Peyer's patch (tissue), 4 donors: ENCODE measurements at regions not wholly inside any gene's neighbourhood (a gene's known extent, or its start where the extent isn't known, plus 50 kb on each side); places are given as distances from the start of the nearest gene placed in this dataset.

Source experiments
- DNase-seq, 3 donors: peaks; one replicate each; pipeline ENCODE4 v3.0.0-alpha.2; 2017 to 2019
- H3K27ac ChIP-seq, 4 donors: fragments of 200-600 bp; sonication (generic); one replicate each; pipeline ENCODE4 v1.5.1; 2016 to 2019
- H3K27me3 ChIP-seq, 2 donors: fragments of 200-600 bp; sonication (generic); one replicate each; pipeline ENCODE4 v1.5.1; 2019
- H3K36me3 ChIP-seq, 3 donors: fragments of 200-600 bp; sonication (generic); one replicate each; pipeline ENCODE4 v1.5.1; 2016 to 2019
- H3K4me1 ChIP-seq, 4 donors: fragments of 200-600 bp; sonication (generic); one replicate each; pipeline ENCODE4 v1.5.1; 2016 to 2019
- H3K4me3 ChIP-seq, 4 donors: fragments of 200-600 bp; sonication (generic); 1 replicate in 3 of 4; 2 replicates in 1 of 4; pipeline ENCODE4 v1.5.1; 2016 to 2019; ENCODE audit warnings: mild to moderate bottlenecking in 1 of 4
- H3K9me3 ChIP-seq, 4 donors: fragments of 200-600 bp; sonication (generic); one replicate each; pipeline ENCODE4 v1.5.1; 2016 to 2019; ENCODE audit warnings: mild to moderate bottlenecking in 1 of 4
- POLR2A ChIP-seq, 2 donors: fragments of 450-650 bp; IDR thresholded peaks; one replicate each; pipeline ENCODE4 v1.5.1; 2017; ENCODE audit warnings: antibody characterized with exemption in 2 of 2, mild to moderate bottlenecking in 2 of 2, moderate library complexity in 2 of 2
- TF ChIP-seq, protein P1 (sequence below), 6 experiments: fragments of 450-650 bp in 4 of 6; fragments of 200-600 bp in 2 of 6; sonication (generic) in 1 of 6; IDR thresholded peaks; one replicate each; pipeline ENCODE4 v1.5.1; 2017 to 2019; ENCODE audit warnings: antibody characterized with exemption in 6 of 6, mild to moderate bottlenecking in 3 of 6, moderate library complexity in 1 of 6

DNA sequence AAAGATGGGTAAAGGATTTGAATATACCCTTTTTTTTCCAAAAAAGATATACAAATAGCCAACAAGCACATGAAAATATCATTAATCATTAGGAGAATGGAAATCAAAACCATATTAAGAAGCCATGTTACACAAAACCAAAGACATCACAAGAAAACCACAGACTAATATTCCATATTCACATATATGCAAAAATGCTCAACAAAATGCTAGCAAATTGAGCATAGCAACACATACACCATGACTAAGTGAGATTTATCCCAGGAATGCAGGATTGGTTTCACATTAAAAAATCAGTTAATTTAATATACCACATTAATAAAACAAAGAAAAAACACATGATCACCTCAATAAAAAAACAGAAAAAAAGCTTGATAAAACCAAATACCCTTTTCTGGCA, 84.7 kb upstream of the LMNTD1 start:
- TF ChIP-seq, protein P1, sequence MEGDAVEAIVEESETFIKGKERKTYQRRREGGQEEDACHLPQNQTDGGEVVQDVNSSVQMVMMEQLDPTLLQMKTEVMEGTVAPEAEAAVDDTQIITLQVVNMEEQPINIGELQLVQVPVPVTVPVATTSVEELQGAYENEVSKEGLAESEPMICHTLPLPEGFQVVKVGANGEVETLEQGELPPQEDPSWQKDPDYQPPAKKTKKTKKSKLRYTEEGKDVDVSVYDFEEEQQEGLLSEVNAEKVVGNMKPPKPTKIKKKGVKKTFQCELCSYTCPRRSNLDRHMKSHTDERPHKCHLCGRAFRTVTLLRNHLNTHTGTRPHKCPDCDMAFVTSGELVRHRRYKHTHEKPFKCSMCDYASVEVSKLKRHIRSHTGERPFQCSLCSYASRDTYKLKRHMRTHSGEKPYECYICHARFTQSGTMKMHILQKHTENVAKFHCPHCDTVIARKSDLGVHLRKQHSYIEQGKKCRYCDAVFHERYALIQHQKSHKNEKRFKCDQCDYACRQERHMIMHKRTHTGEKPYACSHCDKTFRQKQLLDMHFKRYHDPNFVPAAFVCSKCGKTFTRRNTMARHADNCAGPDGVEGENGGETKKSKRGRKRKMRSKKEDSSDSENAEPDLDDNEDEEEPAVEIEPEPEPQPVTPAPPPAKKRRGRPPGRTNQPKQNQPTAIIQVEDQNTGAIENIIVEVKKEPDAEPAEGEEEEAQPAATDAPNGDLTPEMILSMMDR (IDR thresholded peaks at IDR 0.05): no peak
- TF ChIP-seq POLR2A (IDR thresholded peaks at IDR 0.05): no peak
- no peaks in the 10 kb centered on the region for H3K9me3 ChIP-seq
- no peaks in the 10 kb centered on the region for H3K36me3 ChIP-seq
- H3K4me3 ChIP-seq: no peak overlapping the region
- H3K27me3 ChIP-seq: no peaks in the 10 kb centered on the region
- DNase-seq: no peak
- no peak overlapping the region for H3K27ac ChIP-seq
- H3K4me1 ChIP-seq: no peaks in the 10 kb centered on the region

DNA sequence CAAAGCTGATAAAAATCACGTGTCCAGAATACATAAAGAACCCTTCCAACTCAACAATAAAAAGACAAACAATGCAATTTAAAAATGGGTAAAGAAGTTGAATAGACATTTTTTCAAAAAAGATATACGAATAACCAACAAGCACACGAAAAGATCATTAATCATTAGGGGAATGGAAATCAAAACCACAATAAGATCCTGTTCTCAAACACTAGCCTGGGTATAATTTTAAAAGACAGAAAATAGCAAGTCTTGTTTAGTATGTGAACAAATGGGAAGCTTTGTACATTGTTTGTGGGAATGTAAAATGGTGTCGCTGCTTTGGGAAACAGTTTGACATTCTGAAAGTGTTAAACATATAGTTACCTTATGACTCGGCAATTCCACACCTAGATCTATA, 86.3 kb upstream of the LMNTD1 start:
- no peaks in the 10 kb centered on the region for H3K27me3 ChIP-seq
- TF ChIP-seq, protein P1 (IDR thresholded peaks at IDR 0.05): no peak
- TF ChIP-seq POLR2A (IDR thresholded peaks at IDR 0.05): no peak
- no peaks in the 10 kb centered on the region for H3K36me3 ChIP-seq
- H3K9me3 ChIP-seq: no peaks in the 10 kb centered on the region
- H3K4me1 ChIP-seq: no peaks in the 10 kb centered on the region
- H3K27ac ChIP-seq: no peak overlapping the region
- no peak overlapping the region for H3K4me3 ChIP-seq
- DNase-seq: no peak

DNA sequence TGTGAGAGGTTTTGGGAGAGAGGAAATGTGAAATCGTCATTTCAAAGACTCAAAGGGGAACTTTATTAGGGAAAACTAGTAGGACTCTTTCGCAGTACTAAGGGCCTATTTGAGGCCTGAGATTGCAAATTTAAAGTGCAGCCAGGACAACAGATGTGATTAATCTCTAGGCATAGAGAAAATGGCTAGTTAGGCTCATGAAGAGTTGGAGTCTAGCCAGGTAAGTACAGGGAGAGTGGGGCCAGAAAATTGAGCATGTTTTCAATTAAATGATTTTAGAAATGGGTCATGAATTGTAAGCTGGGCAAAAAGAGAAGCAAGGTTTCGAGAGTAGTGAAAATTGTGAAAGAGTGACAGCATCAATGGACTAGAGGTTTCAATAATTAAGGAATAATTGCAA, 91.9 kb upstream of the LMNTD1 start:
- no peaks in the 10 kb centered on the region for H3K27me3 ChIP-seq
- TF ChIP-seq POLR2A (IDR thresholded peaks at IDR 0.05): no peak
- TF ChIP-seq, protein P1 (IDR thresholded peaks at IDR 0.05): no peak
- H3K9me3 ChIP-seq: no peaks in the 10 kb centered on the region
- DNase-seq: no peak
- H3K27ac ChIP-seq: no peak overlapping the region
- no peaks in the 10 kb centered on the region for H3K36me3 ChIP-seq
- no peaks in the 10 kb centered on the region for H3K4me1 ChIP-seq
- no peak overlapping the region for H3K4me3 ChIP-seq

DNA sequence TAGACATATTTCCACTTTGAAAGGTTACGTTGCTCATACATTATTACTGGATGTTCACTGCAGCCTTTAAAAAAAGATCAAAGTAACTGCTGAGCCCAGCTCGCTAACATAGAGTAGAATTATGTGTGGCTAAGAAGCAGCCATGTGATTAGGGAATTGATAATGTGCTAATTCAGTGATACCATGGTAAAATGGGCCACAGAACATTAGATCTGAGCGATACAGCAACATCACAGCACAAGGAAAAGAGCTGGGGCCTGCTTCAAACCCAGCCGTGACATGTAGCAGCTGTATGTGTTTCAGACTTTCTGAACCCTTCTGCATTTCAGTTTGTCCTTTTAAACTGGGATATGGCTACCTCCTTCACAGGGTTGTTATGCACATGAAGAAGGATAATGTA, 92.3 kb upstream of the LMNTD1 start:
- no peak for TF ChIP-seq POLR2A (IDR thresholded peaks at IDR 0.05)
- TF ChIP-seq, protein P1 (IDR thresholded peaks at IDR 0.05): no peak
- H3K4me1 ChIP-seq: no peaks in the 10 kb centered on the region
- H3K27ac ChIP-seq: no peak overlapping the region
- H3K4me3 ChIP-seq: no peak overlapping the region
- H3K27me3 ChIP-seq: no peaks in the 10 kb centered on the region
- no peaks in the 10 kb centered on the region for H3K36me3 ChIP-seq
- no peak for DNase-seq
- H3K9me3 ChIP-seq: no peaks in the 10 kb centered on the region

DNA sequence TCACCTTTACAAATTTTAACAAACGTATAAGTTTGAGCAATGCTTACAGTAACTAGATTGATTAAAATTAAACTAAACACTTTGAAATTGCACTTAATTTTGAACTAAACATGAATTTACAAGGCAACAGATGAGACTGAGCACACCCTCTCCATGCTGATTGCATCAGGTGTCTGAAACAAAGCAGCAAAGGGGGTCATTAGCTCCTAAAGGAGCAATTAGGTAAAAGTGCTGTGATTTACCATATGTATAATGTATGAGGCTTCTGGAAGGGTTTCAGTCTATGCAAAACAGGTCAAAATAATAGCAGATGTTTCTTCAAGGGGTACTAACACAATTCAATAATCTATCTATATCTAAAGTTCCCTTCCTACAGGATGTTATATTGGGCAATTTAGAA, 98.8 kb upstream of the LMNTD1 start:
- H3K4me3 ChIP-seq: no peak overlapping the region
- no peak for DNase-seq
- H3K4me1 ChIP-seq: no peaks in the 10 kb centered on the region
- no peaks in the 10 kb centered on the region for H3K36me3 ChIP-seq
- H3K27ac ChIP-seq: no peak overlapping the region
- TF ChIP-seq, protein P1 (IDR thresholded peaks at IDR 0.05): no peak
- TF ChIP-seq POLR2A (IDR thresholded peaks at IDR 0.05): no peak
- H3K9me3 ChIP-seq: no peaks in the 10 kb centered on the region
- H3K27me3 ChIP-seq: no peaks in the 10 kb centered on the region

DNA sequence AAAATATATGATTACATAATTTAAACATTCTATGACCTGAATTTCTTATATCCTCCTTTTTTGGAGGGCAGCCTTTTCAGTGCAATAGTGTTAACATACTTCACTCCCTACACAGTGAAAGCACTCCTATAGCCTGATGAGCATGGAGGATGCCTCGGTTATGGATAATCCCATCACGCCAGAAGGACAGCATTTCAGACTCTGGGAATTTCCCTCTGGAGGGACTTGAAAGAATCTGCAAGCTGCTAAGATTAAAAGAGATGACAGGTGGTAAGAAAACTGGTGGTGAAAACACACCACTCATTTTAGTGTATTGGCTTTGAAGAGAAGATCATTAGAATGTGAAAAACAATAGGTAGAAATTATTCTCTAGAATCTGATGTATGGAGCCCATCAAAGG, 99.3 kb upstream of the LMNTD1 start:
- no peaks in the 10 kb centered on the region for H3K9me3 ChIP-seq
- H3K27ac ChIP-seq: no peak overlapping the region
- H3K4me3 ChIP-seq: no peak overlapping the region
- H3K4me1 ChIP-seq: no peaks in the 10 kb centered on the region
- no peaks in the 10 kb centered on the region for H3K27me3 ChIP-seq
- H3K36me3 ChIP-seq: no peaks in the 10 kb centered on the region
- no peak for DNase-seq
- TF ChIP-seq, protein P1 (IDR thresholded peaks at IDR 0.05): no peak
- TF ChIP-seq POLR2A (IDR thresholded peaks at IDR 0.05): no peak
